Suppressor macrophage (primary cell): ENCODE measurements at regions not wholly inside any gene's neighbourhood (a gene's known extent, or its start where the extent isn't known, plus 50 kb on each side); places are given as distances from the start of the nearest gene placed in this dataset.
"Not testable (repeated sequence)": the region's sequence is repeated elsewhere in the genome, so short reads cannot be mapped to it uniquely, and the experiment has no call there.

Experiments
- DNase-seq, 4 experiments: peaks; one replicate each; pipeline ENCODE4 v3.0.0-alpha.2; 2020 to 2022

DNA sequence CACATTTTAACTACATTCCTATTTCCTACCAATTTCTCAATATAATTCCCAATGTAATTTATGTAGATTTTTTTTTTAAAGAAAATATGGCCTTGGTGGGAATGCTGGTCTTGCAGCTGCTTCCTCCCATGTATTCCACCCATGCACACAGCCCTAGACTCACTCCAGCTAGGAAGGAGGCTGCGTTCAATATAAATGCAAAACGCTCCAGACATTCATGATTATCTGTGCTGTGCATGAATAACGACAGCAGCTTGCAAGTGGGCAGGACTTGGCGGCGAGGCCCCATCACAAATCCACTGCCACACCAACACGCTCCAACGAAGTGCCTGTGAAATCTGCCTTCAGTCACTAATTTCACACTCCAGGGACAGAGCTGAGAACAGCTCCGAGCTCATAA, 391.2 kb downstream of the PREX1 start:
- DNase-seq: not testable (repeated sequence)

DNA sequence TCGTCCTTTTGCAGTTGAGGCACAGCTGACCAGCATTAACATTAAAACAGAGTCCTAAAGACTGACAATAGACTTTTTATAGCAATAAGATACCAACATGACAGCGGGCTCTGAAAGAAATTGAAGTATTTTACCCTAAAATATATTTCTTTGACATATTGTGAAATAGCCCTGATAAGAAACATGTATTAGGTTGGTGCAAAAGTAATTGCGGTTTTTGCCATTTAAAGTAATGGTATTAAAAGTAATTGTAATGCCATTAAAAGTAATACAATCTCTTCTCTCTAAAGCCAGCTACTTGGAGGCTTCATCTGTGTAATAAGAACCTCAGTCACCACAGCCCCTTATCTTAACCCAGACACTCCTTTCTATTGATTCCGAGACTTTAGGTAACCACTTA, 394.6 kb downstream of the PREX1 start:
- no peak for DNase-seq

DNA sequence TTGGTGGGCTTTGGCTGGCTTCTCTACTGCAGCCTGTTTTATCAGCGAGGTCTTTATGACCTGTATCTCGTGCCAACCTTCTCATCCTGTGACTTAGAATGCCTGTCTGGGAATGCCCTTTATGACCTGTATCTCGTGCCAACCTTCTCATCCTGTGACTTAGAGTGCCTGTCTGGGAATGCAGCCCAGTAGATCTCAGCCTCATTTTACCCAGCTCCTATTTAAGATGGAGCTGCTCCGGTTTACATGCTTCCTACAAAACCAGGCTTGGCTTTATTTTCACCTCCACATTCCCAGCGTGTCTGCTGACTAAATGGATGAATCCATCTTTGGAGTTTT, 395.3 kb downstream of the PREX1 start:
- DNase-seq: no peak

DNA sequence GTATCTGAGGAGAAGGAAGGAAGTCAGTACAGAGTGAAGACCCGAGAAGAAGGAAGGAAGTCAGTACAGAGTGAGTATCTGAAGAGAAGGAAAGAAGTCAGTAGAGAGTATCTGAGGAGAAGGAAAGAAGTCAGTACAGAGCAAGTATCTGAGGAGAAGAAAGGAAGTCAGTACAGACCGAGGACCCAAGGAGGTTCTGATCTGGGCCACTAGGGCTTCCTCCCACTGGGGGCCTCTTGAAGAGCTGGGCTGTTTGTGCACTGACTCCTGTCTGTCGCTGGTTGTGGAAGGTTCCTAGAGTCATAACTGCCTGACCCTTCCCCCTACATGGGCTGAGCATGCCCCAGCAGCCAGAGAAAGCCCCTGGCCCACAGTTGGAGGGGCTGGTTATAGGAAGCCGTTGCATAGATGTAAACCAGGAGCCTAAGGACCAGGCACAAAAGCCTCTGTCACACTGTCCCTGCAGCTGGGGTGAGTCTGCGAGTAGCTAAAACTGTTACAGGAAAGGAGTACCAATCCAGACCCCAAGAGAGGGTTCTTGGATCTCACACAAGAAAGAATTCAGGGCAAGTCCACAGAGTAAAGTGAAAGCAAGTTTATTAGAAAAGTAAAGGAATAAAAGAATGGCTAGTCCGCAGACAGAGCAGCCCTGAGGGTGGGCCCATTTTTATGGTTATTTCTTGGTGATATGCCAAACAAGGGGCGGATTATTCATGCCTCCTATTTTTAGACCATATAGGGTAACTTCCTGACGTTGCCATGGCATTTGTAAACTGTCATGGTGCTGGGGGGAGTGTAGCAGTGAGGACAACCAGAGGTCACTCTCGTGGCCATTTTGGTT, 395.9 kb downstream of the PREX1 start:
- DNase-seq: no peak

GRCh38 chr20:48426630-48427029, 401.2 kb downstream of the PREX1 start:
- DNase-seq: no peak

DNA sequence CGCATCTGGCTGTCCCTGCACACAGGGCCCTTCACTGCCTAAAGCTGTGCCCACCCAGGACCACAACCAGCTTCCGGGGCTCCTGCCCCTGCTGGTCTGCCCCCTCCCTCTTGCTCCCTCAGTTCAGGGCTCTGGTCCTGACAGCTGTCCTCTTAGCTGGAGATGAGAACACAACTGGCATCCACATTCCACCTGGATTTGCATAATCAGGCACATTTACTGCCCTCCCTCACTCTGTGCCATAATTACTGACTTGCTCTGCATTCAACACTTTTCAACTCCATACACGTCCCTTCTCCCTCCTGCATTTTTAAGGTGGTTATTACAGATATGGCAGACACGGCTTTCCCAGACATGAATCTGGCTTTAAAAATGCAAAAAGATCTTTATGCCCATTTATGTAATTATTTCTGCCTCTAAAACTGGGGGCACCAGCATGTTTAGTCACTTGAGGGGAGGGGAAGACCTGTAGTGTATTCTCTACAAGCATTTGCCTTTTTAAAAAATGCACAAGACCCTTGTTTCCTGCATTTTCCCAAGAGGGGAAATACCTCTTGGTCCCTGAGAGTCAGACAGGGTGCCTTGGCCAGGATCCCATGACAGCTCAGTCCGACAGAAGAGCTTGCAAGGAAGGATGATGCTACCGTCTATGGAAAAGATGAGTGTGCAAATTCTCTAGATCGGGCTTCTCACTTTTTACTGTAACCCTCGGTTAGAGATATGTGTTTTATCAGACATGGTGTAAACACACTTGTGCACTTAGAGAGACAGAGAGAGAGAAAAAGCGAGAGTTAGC, 401.8 kb downstream of the PREX1 start:
- DNase-seq: no peak

DNA sequence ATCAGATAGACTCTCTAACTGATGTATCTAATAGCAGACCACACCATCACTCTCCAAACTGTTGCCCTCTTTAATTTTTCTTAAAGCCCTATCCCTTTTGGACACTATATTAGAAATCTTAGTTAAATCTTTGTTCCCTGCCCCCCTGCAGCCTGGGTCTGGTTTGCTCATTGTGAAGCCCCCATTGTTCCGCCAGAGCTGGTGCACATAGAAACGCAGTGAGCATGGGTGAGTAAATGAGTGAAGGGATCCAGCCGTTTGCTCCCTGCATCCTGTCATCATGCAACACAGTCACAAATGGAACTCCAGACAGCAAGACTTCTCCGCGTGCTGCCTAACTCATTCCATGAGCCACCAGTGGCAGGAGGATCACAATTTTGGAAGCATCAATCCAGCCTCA, 402.5 kb downstream of the PREX1 start:
- DNase-seq: no peak

- DNase-seq: no peak
These were observed 405.4 kb downstream of the PREX1 start for GRCh38 chr20:48422242-48422960.

DNA sequence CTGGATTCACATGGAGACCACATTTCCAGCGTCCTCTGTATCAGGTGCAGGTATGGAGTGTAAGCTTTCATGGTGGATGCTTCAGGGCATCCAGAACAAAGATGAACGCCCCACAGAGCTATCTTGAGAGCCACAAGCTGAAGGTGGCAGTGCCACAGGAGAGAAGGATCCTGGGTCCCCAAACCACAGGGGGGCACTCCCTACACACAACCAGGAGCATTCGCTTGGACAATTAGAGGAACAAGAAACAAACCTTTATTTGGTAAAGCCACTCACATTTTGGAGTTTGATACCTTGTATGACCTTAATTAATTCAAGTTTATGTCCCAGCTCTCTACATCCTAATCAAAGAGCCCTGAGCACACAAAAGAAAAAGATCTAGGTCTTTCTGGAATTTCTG, 406.3 kb downstream of the PREX1 start:
- peak in 3 of 4 experiments; percentile 6 to 9 (median 8) for DNase-seq

DNA sequence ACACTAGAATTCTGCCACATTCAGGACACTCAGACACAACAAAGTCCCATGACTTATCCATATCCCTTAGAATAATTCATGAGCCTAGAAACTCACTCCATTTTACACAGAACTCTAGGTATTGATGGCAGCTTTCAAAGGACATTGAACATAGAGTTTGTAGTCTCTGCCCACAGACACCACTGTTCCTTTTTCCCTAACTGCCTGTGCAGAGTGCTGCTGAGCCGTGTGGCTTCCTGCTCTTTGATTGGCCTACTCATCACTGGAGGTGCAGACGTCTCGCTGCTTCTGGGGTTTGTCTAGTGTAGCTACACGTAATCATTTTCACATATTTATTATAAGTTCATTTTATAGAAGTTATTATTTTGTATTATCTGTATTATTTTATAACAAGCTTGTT, 407.6 kb downstream of the PREX1 start:
- DNase-seq: no peak

GRCh38 chr20:48419173-48419572, 408.6 kb downstream of the PREX1 start:
- DNase-seq: no peak

DNA sequence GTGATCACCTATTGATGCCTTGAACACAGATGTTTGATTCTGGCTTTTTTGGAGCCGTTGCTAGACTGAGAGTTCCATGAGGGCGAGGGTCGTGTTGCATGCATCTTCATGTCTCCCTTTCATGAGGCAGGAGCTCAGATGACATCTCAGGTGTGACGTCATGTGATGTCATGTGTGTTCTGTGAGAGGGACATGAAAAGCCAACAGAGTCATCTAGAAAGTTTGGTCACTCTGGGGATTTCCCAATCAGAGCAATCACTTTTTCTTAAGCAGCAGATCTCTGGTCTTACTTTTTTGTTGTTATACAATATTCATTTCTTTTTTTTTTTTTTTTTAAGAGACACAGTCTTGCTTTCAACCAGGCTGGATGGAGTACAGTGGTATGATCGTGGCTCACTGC, 411.8 kb downstream of the PREX1 start:
- DNase-seq: no peak

GRCh38 chr20:48414786-48415185, 413.0 kb downstream of the PREX1 start:
- DNase-seq: no peak

- no peak for DNase-seq
These were observed 415.8 kb downstream of the PREX1 start for GRCh38 chr20:48411919-48412522.

DNA sequence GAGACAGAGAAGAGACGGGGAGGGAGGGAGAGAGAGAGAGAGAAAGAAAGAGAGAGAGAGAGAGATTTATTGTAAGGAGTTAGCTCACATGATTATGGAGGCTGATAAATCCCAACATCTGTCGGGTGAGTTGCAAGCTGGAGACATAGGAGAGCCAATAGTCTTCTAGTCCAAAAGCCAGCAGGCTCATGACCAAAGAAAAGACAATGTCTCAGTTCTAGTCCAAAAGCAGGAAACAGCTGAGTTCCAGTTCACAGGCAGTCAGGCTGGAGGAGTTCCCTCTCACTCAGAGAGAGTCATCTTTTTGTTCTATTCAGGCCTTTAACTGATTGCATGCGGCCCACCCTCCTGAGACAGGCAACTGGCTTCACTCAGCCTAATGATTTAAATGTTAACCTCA, 416.6 kb downstream of the PREX1 start:
- DNase-seq: no peak

- no peak for DNase-seq
These were observed 418.7 kb downstream of the PREX1 start for GRCh38 chr20:48409055-48409615.

DNA sequence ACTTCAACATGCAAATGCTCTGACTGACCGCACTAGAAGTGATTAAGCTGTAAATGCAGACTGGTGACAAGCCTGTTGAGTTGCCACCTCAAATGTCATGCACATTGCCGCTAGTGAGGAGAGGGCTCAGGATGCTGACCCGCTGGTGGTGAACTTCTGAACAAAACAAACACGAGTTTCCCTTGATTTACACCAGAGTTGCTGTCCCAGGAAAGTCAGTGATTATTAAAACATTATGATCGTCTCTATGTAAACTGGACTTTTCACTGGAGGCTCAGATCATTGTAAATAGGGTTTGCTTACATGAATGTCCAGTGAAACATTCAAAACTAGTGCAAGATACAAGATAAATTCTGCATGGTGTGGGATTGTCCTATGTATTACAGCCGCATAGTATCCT, 420.1 kb downstream of the PREX1 start:
- DNase-seq: no peak

- no peak for DNase-seq
These were observed 420.9 kb downstream of the PREX1 start for GRCh38 chr20:48406912-48407340.

GRCh38 chr20:48406498-48406897, 421.3 kb downstream of the PREX1 start:
- peak; percentile 1 to 35 (median 6) for DNase-seq

DNA sequence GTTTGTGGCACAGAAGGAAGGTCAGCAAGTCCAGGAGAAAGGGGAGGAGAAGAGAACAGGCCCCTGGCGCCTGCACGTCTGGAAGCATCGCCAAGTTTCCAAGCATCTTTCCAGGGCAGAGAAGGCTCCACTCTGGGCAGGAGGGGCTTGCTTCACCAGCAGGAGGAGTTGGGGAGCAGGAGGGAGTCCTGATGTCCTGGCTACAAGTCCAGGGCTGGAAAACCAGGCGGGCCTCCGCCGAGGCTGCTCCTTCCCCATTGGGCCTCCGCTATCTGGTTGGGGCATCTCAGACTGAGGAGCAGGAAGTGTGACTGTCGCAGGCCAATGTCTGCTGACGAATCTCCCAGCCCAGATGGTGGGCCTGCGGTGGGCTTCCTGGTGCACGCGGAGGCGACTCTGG, 421.9 kb downstream of the PREX1 start:
- peak; percentile 3 to 13 (median 6) for DNase-seq

DNA sequence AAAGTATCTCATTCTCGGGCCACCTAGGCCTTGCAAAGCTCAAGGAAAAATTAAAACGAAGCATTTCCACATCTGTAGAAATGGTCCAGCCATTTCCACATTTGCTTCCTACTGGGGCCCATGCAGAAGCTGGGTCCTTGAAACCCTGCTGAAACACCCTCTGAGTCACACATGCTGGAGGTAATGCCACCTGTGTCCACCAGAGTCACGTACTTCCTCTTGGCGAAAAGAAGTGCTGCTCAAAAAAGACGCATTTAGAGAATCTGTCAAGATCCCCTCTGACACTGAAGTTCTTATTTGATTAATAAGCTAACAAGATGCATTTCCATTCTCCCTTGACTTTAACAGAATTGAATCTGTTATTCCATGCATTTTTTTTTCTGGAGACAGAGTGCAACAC, 423.2 kb downstream of the PREX1 start:
- DNase-seq: no peak

- DNase-seq: no peak
These were observed 424.5 kb downstream of the PREX1 start for GRCh38 chr20:48403167-48403761.
